MM.1S (cell line): ENCODE measurements at regions not wholly inside any gene's neighbourhood (a gene's known extent, or its start where the extent isn't known, plus 50 kb on each side); places are given as distances from the start of the nearest gene placed in this dataset.

ENCODE experiments used
- EZH2 ChIP-seq: fragments of 300-600 bp; sonication (generic); optimal IDR thresholded peaks from 2 replicates; pipeline ENCODE3; 2017; ENCODE audit warnings: low read depth, mild to moderate bottlenecking, antibody characterized with exemption, low read length, mixed read lengths
- EZH2phosphoT487 ChIP-seq: fragments of 300-600 bp; sonication (generic); IDR thresholded peaks from 2 replicates; pipeline ENCODE4 v1.6.1; 2018; ENCODE audit warnings: antibody characterized with exemption, low read length

DNA sequence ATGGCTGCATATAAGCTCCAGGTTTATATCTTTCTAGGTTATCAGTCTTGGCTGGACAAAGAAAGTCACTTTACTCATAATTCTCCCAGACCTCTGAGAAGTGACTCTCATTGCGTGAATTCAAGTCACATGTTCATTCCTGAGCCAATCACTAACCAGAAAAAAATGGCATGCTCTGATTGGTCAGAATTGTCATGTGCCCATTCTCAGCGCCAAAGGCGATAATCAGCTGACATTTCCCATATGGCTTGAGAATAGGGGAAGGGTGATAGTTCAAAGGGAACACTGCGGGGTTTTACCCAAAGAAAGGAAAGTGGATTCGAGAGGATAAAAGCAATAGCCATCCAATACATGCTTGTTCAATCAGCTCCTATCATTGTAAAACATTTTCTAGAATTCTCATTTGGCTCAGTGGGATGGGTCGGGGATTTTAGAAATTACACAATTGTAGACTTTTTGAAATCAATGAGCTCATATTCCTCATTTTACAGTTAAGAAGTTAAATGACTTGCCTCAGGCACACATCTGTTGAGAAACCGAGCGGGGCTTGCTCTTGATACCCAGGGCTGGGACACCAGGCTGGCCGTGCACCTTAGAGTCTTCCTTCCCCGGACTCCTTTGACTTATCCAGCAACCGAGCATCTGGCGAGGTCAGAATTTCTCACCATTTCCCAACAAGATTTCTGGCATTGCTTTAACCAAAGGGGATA lies 454.0 kb upstream of the TBX3 start:
- no peak for TF ChIP-seq EZH2
- TF ChIP-seq EZH2phosphoT487: no peak
